ENCODE measurements at regions not wholly inside any gene's neighbourhood (a gene's known extent, or its start where the extent isn't known, plus 50 kb on each side); places are given as distances from the start of the nearest gene placed in this dataset.
"Not testable (repeated sequence)": the region's sequence is repeated elsewhere in the genome, so short reads cannot be mapped to it uniquely, and the experiment has no call there.

DNA sequence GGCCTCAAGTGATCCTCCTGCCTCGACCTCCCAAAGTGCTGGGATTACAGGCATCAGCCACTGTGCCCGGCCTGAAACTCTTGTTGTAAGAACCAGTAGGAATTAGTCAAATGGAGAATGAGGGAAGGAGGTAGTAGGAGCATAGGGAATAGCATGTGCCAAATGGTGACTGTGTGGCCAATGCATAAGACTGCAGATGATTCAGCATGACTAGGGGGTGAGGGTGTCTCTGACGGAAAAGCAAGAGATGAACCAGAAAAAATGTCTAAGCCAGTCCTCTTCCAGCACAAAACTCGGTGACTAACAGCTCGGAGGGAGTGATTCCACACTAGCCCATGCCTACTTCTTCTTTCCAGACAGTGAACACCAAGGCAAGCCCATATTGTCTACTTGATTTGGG, 58.2 kb upstream of the DUSP21 start:
- DNase-seq, result no peak

DNA sequence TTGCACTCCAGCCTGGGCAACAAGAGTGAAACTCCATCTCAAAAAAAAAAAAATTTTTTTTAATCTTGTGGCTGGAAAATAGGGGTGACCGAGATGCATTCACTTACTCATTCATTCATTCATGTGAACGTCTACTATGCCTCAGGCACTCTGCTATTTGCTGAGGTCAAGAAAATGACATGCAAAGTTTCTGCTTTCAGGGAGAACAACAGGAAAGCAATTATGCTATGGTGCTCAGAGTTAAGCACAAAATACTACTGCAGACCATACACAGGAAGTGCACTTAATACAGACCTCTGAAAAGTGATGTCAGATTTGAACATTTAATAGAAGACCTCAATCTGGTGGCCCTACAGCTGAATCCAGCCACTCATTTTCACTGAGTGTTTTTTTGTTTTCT, 59.6 kb upstream of the DUSP21 start:
- DNase-seq, result no peak

GRCh38 chrX:44778254-44778653, 65.6 kb upstream of the DUSP21 start:
- no peak for DNase-seq

DNA sequence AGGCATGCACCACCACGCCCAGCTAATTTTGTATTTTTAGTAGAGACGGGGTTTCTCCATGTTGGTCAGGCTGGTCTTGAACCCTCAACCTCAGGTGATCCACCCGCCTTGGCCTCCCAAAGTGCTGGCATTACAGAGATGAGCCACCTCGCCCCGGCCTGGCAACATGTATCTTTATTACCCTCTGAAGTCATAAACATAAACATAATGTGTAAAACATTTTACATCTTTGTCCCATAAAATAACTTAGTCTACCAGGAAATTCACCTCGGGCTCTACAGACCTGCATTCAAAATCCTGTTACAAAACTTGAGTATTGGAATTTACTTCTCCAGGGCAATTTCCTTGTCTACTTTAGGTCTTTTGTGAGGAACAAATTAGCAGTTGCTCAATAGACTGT, 68.1 kb upstream of the DUSP21 start:
- no peak for DNase-seq

DNA sequence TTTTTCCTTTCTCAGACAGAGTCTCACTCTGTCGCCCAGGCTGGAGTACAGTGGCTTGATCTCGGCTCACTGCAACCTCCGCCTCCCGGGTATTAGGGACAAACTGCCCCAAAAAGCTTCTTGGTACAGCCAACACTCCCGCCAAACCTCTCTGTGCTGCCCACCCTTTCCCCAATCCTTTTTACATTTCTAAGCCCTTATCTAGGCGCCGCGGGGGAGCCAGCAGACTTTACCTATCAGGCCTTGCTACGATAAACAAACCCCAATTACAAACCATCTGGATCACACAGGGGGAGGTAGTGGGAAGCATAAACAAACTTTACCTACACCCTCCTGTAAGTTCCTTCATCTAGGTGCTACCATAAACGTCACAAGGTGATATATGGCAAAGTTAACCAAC, 69.8 kb upstream of the DUSP21 start:
- DNase-seq, result not testable (repeated sequence)

DNA sequence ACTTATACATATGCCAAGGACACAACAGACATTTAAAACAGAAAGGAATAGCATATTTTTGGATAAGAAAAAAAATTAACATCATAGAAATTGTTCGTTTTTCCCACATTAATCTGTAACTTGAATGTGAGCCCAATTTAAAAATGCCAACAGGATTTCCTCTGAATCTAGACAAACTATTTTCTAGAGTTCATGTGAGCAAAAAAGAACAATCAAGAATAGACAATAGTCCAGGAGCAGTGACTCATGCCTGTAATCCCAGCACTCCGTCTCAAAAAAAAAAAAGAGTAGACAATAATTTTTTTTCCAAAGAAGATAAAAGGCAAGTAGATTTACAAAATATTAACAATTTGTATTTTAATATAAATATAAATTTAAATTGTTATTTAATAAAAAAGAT, 73.7 kb upstream of the DUSP21 start:
- DNase-seq, result no peak

GRCh38 chrX:44767308-44767707, 76.5 kb upstream of the DUSP21 start:
- no peak for DNase-seq

GRCh38 chrX:44765556-44765955, 78.3 kb upstream of the DUSP21 start:
- no peak for DNase-seq

GRCh38 chrX:44747969-44748368, 95.9 kb upstream of the DUSP21 start:
- DNase-seq, result no peak

GRCh38 chrX:44747317-44747716, 96.5 kb upstream of the DUSP21 start:
- DNase-seq, result no peak

GRCh38 chrX:44744799-44745198, 99.0 kb upstream of the DUSP21 start:
- no peak for DNase-seq

GRCh38 chrX:44742480-44743155, 101.2 kb upstream of the DUSP21 start:
- no peak for DNase-seq

DNA sequence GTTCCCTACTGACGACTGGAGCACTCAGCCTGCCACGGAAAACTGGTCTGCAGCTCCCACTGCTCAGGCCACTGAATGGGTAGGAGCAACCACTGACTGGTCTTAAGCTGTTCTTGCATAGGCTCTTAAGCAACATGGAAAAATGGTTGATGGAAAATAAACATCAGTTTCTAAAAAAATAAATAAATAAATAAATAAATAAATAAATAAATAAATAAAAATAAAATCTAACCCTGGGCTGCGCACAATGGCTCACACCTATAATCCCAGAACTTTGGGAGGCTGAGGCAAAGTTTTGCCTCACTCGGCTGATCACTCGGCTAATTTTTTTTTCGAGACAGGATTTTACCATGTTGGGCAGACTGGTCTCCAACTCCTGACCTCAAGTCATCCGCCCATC, 102.0 kb upstream of the DUSP21 start:
- not testable (repeated sequence) for DNase-seq

GRCh38 chrX:44741458-44741857, 102.4 kb upstream of the DUSP21 start:
- DNase-seq, result not testable (repeated sequence)

DNA sequence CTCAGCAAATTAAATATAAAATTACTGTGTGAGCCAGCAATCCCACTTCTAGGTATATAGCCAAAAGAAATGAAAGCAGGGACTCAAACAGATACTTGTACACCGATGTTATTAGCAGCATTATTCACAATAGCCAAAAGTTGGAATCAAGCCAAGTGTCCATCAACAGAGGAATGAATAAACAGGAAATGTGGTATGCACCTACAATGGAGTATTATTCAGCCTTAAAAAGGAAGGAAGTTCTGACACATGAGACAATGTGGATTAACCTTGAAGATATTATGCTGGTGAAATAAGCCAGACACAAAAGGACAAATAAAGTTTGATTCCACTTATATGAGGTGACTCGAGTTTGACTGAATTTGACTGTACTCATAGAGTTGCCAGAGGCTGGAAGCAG, 108.3 kb upstream of the DUSP21 start:
- no peak for DNase-seq

DNA sequence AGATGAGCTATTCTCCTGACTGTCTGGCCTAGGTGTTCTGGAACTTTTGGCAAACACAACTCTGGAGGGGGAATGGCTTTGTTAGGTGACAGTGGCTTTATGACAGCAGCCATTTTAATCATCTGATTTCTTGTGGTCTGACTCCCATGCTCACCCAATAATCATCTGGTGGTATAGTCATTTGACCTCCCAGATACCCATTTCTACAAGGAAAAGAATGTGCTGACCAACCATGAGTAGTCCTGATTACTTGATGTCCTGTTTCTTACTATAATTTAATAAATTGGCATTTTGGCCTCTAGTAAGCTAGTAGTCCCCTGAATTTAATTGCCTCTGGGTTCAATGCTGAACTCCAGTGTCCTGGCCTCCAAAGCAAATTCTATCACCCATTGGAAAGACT, 109.9 kb upstream of the DUSP21 start:
- DNase-seq, result no peak

- no peak for DNase-seq
These were observed 112.7 kb upstream of the DUSP21 start for GRCh38 chrX:44731160-44731559.

DNA sequence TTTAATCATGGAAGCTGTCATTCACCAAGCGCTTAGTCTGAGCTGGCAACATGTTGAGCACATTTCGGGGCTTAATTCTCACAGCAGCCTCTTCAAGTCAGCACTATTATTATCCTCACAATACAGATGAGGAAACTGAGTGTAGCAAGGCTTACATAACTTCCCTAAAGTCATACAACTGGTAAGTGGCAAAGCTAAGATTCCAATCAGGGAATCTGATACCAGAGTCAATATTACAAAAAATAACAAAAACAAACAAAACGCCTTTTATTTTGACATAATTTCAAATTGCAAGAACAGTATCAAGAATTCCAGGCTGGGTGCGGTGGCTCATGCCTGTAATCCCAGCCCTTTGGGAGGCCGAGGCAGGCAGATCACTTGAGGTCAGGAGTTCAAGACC, 120.4 kb upstream of the DUSP21 start:
- DNase-seq, result no peak

DNA sequence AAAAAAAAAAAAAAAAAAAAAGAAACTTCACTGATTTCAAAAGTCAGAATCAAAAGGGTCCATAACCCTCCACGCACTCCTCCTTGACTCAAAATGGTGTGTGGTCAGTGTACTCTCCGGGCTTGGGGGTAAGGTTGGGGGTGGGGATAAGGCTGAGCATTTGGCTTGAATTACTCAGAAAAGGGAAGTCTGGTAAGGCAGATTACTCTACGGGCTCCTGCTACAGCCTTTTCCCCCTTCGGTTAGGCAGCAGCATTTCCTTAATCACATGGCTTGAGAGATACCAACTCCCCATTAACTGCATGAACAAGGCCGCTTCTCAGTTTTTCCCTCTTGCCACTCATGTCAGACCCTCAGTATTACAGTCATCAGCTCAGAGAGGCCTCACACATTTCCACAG, 135.4 kb upstream of the DUSP21 start:
- DNase-seq, result no peak

DNA sequence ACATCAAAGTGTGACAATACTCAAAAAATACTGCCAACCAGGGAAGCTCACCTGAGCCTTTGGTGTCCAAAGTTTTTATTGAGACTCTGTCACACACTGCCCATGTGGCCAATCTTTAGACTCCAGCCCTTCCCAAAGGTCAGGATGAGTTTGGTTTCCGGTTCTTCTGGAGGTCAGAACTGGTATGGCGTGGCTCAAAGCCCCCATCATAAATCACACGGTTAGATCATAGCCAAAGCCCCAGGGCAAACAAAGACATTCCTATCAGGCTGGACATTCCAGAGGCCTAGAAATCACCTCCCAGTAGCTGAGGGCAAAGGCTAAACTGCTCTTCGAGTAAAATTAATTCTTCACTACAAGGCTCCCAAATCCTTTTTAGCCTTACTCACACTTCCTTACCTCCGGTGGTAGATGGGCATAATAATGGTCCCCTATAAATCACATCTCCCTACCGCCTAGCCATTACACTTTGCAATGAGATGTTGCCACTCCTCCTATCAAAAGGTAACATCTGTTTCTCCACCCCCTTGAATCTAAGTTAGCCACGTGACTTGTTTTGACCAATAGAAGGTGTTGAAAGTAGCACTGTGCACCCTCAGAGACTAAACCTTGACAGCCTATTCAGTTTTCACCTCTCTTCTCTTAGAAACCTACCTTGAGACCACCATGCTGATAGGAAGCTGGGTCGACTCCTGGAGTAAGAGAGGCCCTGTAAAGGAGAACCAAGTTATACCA, 137.8 kb upstream of the DUSP21 start:
- DNase-seq, result no peak

GRCh38 chrX:44698357-44698756, 145.5 kb upstream of the DUSP21 start:
- DNase-seq, result no peak

- DNase-seq, result no peak
These were observed 150.6 kb upstream of the DUSP21 start for GRCh38 chrX:44693255-44693654.

- no peak for DNase-seq
These were observed 147.5 kb upstream of the FUNDC1 start for GRCh38 chrX:44690129-44690528.

GRCh38 chrX:44675362-44676024, 132.8 kb upstream of the FUNDC1 start:
- DNase-seq, result peak; percentile 79
